Caco-2 (cell line): ENCODE measurements at regions not wholly inside any gene's neighbourhood (a gene's known extent, or its start where the extent isn't known, plus 50 kb on each side); places are given as distances from the start of the nearest gene placed in this dataset.

ENCODE experiments used
- BruUV-seq: library from RNA; stranded (reverse); fragments of 400-500 nt; replicated peaks from 2 replicates; lab custom pipeline; 2021; lab: Mats Ljungman, UMichigan
- CTCF ChIA-PET: fragments of 300-600 bp; sonication (Branson Sonifier 250); formaldehyde crosslinking; loops from one replicate; lab custom pipeline; 2022; ENCODE audit warnings: antibody characterized with exemption; lab: Charles Lee
- POLR2A ChIA-PET: fragments of 300-600 bp; sonication (Branson Sonifier 250); formaldehyde crosslinking; loops from one replicate; lab custom pipeline; 2022; ENCODE audit warnings: antibody characterized with exemption; lab: Charles Lee
- DNase-seq, 2 experiments: peaks; one replicate each; pipeline versions ENCODE4 v3.0.0 to v3.0.0-alpha.2; 2020 to 2022
- H3K27me3 ChIP-seq: replicated peaks from 2 replicates; pipeline ENCODE4 v1.6.0; 2011; ENCODE audit warnings: low read length; ENCODE audit not compliant: control insufficient read depth, insufficient read depth
- H3K36me3 ChIP-seq: 2 replicates; pipeline ENCODE4 v1.5.1; 2011; ENCODE audit warnings: low read length; ENCODE audit not compliant: control insufficient read depth, insufficient read depth
- H3K4me1 ChIP-seq: fragments of 250-450 bp; sonication (Bioruptor Pico); 2 replicates; pipeline ENCODE4 v1.5.1; 2020; ENCODE audit warnings: mild to moderate bottlenecking
- H3K4me3 ChIP-seq: 2 replicates; pipeline ENCODE4 v1.5.1; 2011; ENCODE audit warnings: low read depth, mild to moderate bottlenecking, control low read depth, low read length
- H3K9me3 ChIP-seq: fragments of 250-450 bp; sonication (Bioruptor Pico); 2 replicates; pipeline ENCODE4 v1.5.1; 2020; ENCODE audit warnings: mild to moderate bottlenecking, moderate library complexity
- H3K27ac Mint-ChIP-seq: one replicate; pipeline ENCODE4 v1.8.0; 2022; ENCODE audit warnings: mixed read lengths; ENCODE audit not compliant: unreplicated experiment
- H3K27me3 Mint-ChIP-seq: one replicate; pipeline ENCODE4 v1.8.0; 2022; ENCODE audit warnings: mixed read lengths; ENCODE audit not compliant: insufficient read depth, unreplicated experiment
- H3K36me3 Mint-ChIP-seq: one replicate; pipeline ENCODE4 v1.8.0; 2022; ENCODE audit warnings: mild to moderate bottlenecking, mixed read lengths; ENCODE audit not compliant: insufficient read depth, unreplicated experiment
- H3K4me1 Mint-ChIP-seq: one replicate; pipeline ENCODE4 v1.8.0; 2022; ENCODE audit warnings: low read depth, mixed read lengths; ENCODE audit not compliant: unreplicated experiment
- H3K4me3 Mint-ChIP-seq: one replicate; pipeline ENCODE4 v1.8.0; 2022; ENCODE audit warnings: mild to moderate bottlenecking, moderate library complexity, mixed read lengths; ENCODE audit not compliant: unreplicated experiment
- H3K9me3 Mint-ChIP-seq: one replicate; pipeline ENCODE4 v1.8.0; 2022; ENCODE audit warnings: mixed read lengths; ENCODE audit not compliant: unreplicated experiment
- intact Hi-C: fragments of 100-400 bp; cut with micrococcal nuclease; formaldehyde crosslinking; loops from one replicate; pipeline ENCODE4 v1.10.0; 2022; ENCODE audit not compliant: unreplicated experiment
- TF ChIP-seq, protein P1 (sequence below), 2 experiments: fragments of 200-600 bp in 1 of 2; IDR thresholded peaks; 1 replicate in 1 of 2; 2 replicates in 1 of 2; pipeline versions ENCODE4 v1.5.1 to v1.8.0; 2011 to 2022; ENCODE audit warnings: antibody characterized with exemption in 1 of 2, control low read depth in 1 of 2, inconsistent platforms in 1 of 2, low read depth in 1 of 2, low read length in 1 of 2, mild to moderate bottlenecking in 1 of 2, moderate library complexity in 1 of 2; ENCODE audit not compliant: insufficient read depth in 1 of 2, severe bottlenecking in 1 of 2, unreplicated experiment in 1 of 2

DNA sequence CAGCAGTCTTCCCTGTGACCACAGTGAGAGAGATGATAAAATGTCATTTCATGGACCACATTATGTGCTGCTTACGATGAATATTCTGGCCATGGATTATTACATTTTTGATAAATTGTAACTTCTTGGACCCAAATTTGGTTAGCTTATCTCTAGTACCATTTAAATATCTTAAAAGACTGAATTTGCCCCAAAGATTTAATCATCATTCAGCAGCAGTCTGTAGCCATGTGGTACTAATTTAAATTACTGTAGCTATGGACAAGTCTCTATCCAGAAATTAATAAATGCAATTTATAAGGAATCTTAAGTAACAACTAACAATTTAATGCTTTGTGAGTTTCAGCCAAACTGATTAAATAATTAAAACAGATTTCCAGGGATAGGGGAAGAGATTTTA is 644.9 kb upstream of the FANCL start:
- Histone ChIP-seq H3K4me3 (no peak overlapping the region), H3K9me3 (no peaks in the 10 kb centered on the region), H3K27me3 (no peaks in the 10 kb centered on the region), H3K4me1 (no peaks in the 10 kb centered on the region), H3K36me3 (no peaks in the 10 kb centered on the region)
- ChIA-PET POLR2A (no interaction called here), CTCF (no interaction called here)
- TF ChIP-seq, protein P1, sequence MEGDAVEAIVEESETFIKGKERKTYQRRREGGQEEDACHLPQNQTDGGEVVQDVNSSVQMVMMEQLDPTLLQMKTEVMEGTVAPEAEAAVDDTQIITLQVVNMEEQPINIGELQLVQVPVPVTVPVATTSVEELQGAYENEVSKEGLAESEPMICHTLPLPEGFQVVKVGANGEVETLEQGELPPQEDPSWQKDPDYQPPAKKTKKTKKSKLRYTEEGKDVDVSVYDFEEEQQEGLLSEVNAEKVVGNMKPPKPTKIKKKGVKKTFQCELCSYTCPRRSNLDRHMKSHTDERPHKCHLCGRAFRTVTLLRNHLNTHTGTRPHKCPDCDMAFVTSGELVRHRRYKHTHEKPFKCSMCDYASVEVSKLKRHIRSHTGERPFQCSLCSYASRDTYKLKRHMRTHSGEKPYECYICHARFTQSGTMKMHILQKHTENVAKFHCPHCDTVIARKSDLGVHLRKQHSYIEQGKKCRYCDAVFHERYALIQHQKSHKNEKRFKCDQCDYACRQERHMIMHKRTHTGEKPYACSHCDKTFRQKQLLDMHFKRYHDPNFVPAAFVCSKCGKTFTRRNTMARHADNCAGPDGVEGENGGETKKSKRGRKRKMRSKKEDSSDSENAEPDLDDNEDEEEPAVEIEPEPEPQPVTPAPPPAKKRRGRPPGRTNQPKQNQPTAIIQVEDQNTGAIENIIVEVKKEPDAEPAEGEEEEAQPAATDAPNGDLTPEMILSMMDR (IDR thresholded peaks at IDR 0.05; ENCODE audit: insufficient read depth in 1 of 2, low read depth in 1 of 2, low read length in 1 of 2, severe bottlenecking in 1 of 2, unreplicated experiment in 1 of 2) = no peak
- no peaks in the 10 kb centered on the region for H3K36me3 Mint-ChIP-seq
- intact Hi-C loops = no loop called here
- H3K27me3 Mint-ChIP-seq = peaks cover 7% of the 10 kb centered on the region
- BruUV-seq = no TSS peak
- H3K4me1 Mint-ChIP-seq = peaks cover 3% of the 10 kb centered on the region
- H3K9me3 Mint-ChIP-seq = no peaks in the 10 kb centered on the region
- no peak overlapping the region for H3K27ac Mint-ChIP-seq
- no peak overlapping the region for H3K4me3 Mint-ChIP-seq
- no peak for DNase-seq

DNA sequence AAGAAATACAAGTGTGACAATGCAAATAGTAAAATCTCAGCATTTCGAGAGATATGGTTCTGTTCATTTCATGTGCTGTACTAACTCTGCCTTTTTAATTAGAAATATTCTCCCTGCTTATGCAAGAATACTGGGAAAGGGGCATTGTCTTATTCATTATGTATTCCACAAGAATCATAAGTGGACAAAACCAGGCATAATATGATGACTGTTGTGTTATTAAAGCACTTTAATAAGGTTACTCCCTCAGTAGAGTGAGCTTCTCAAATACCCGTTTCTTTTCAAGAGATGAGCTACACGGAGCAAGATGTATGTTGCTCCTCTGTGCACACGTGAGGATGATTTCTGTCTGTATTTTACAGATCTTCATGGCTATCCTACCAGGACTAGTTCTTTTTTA is 638.7 kb upstream of the FANCL start:
- intact Hi-C loops = loop anchor here (10.0 kb wide), 1 partner anchor 305 kb away; no protein-coding TSS in a partner anchor
- Mint-ChIP-seq H3K9me3 (no peaks in the 10 kb centered on the region), H3K27ac (no peak overlapping the region), H3K36me3 (no peaks in the 10 kb centered on the region), H3K27me3 (peaks cover 5% of the 10 kb centered on the region), H3K4me3 (no peak overlapping the region), H3K4me1 (no peaks in the 10 kb centered on the region)
- Histone ChIP-seq H3K4me3 (no peak overlapping the region), H3K36me3 (no peaks in the 10 kb centered on the region), H3K27me3 (no peaks in the 10 kb centered on the region), H3K4me1 (no peaks in the 10 kb centered on the region), H3K9me3 (no peaks in the 10 kb centered on the region)
- no peak for DNase-seq
- TF ChIP-seq, protein P1 (IDR thresholded peaks at IDR 0.05; ENCODE audit: insufficient read depth in 1 of 2, low read depth in 1 of 2, low read length in 1 of 2, severe bottlenecking in 1 of 2, unreplicated experiment in 1 of 2) = no peak
- CTCF ChIA-PET = no interaction called here
- POLR2A ChIA-PET = no interaction called here
- BruUV-seq = no TSS peak

DNA sequence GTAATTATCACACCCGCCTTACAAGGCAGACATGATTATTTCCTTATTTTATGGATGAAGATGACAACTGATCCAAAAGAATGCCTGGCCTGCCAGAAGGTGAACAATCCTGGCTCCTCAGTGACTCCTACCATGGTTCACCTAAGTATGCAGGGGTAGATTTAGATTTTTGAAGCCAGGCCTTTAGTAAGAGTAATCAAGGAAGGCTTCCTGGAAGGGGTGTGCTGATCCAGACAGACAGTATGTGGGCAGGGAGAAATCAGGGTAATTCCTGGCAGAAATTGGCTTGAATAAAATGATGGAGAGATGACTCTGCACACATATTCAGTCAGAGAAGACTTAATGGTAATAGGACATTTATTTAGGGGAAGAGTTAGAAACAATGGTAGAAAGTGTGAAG is 637.7 kb upstream of the FANCL start:
- Mint-ChIP-seq H3K27ac (no peak overlapping the region), H3K9me3 (no peaks in the 10 kb centered on the region), H3K36me3 (no peaks in the 10 kb centered on the region), H3K4me3 (no peak overlapping the region), H3K4me1 (no peaks in the 10 kb centered on the region), H3K27me3 (peaks cover 5% of the 10 kb centered on the region)
- Histone ChIP-seq H3K4me3 (no peak overlapping the region), H3K36me3 (no peaks in the 10 kb centered on the region), H3K27me3 (no peaks in the 10 kb centered on the region), H3K4me1 (no peaks in the 10 kb centered on the region), H3K9me3 (no peaks in the 10 kb centered on the region)
- TF ChIP-seq, protein P1 (IDR thresholded peaks at IDR 0.05; ENCODE audit: insufficient read depth in 1 of 2, low read depth in 1 of 2, low read length in 1 of 2, severe bottlenecking in 1 of 2, unreplicated experiment in 1 of 2) = no peak
- intact Hi-C loops = loop anchor here (10.0 kb wide), 1 partner anchor 304 kb away; no protein-coding TSS in a partner anchor
- no TSS peak for BruUV-seq
- no peak for DNase-seq
- ChIA-PET POLR2A (no interaction called here), CTCF (no interaction called here)
